Fibroblast of skin of back (primary cell): ENCODE measurements at regions not wholly inside any gene's neighbourhood (a gene's known extent, or its start where the extent isn't known, plus 50 kb on each side); places are given as distances from the start of the nearest gene placed in this dataset.

ENCODE experiments used
- DNase-seq: peaks from one replicate; pipeline ENCODE4 v3.0.0-alpha.2; 2013

DNA sequence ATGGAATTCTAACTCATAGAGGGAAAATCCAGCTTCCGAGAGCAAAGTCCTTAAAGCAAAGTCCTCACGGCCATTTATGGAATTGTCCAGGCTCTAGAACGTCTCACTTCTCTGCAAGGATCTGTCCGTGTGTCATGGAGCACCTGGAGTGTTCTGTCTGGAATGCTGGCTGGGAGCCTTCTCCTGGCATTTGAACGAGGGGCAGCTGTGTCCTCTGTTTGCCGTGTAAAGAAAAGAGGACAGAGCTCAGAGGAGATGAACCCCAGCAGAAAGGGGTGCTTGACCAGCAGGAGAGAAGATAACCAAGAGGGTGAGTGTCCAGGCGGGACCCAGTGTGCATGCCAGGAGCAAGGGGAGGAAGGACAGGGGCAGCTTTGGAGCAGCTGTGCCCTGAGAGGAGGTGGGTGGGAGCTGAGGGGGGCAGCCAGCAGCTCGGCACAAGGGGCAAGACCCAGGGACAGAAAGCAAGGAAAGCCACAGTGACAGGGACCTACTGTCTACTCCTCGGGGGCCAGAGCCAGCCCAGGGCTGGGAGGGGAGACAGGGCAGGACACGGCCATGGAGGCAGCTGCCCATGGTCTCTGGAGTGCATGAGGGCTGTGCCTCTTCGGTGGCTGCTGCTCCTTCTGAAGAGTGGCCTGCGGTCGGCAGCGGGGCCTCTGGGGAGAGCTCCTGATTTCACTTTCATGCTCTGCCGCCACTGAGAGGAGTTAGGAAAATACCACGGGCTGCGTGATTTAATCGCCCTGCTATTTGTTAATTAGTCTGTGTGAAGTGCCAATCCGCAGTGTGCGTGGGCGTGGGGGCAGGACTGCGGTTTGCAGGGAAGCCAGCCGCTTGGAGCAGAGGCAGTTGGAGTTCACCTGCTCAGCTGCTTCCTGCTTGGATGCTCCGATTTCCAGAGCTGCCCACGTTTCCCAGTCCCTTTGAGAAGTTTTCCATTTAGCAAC, 149.3 kb upstream of the SHH start:
- peak; percentile 47 for DNase-seq

DNA sequence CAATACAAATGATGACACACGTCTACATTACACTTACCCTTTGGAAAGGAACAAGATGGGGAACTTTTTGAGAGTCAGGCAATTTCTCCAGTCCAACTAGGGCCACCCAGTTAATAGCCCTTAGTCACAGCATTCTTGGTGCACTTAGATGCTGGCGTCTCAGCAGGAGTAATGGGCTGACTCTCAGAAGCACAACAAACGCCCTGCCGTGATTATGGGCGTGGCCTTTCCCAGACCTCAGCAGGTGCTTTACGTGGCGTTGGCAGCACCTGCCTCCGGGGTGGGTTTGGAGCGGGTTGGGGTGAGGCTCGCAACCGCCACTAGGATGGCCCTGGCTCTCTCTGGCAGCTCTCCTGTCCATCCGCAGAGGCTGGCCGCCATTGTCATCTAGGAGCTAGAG, 147.6 kb upstream of the SHH start:
- no peak for DNase-seq

DNA sequence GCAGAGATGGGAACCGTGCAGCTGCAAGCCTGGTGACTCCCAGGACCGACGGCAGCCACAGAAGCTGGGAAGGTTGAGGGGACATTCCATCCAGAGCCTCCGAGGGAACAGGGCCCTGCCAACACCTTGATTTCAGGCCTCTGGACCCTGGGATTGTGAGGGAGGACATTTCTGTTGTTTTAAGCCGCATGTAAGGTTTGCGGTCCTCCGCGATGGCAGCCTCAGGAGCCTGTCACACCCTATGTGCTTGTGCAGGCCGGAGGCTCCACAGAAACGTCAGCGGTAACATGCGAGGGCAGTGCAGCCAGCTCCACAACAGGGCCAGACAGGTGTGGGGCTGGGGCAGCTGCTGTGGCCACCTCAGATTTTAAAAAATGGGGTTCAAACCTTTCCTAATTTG, 144.7 kb upstream of the SHH start:
- DNase-seq, result no peak

DNA sequence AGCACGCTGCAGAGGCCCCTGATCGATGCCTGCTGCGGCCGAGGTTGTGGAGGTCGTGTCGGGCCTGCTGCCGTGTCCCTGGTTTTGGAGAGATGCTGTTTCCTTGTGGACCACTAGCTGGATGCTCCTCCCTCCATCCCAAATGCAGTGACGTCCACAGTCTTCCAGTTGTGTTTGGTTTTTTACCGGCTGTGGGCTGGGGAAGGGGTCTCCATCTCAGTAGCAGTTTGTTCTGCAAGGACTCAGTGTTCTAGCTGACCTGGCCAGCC, 143.0 kb upstream of the SHH start:
- DNase-seq, result no peak

DNA sequence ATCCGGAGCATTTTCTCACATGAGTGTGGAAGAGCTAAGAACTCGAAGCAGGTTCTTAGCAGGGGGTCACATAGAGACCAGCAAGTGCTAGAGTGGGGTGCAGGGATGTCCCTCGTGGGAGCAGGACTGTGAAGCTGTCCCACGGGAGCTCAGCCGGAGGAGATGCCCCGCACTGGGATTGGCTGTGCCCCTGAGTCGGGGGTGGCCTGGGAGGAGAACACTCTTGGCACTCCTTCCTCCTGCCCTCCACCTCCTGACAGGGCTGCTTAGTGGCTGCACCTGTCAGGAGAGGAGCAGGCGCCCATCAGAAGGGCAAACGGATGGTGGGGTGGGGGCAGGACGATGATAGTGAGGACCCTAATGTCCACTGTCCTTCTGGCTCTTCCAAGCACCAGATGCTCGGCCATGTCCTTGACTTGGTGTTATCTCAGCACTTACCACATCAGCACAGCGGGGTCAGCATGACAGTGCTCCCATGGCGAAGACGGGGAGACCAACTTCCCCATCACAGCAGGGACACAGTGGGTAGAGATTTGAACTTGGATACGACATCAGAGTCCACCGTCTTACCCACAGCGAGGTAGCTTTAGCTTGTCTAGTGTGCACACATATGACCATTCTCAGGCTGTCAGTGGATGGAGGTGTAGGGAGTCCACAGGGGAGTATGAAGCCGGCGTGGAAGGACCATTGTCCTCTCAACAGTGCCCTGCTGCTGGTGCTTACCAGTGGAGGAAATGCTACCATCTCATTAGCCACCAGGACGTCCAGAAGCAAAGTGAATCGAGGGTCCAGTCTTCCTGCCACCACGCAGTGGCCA, 142.5 kb upstream of the SHH start:
- DNase-seq, result no peak

DNA sequence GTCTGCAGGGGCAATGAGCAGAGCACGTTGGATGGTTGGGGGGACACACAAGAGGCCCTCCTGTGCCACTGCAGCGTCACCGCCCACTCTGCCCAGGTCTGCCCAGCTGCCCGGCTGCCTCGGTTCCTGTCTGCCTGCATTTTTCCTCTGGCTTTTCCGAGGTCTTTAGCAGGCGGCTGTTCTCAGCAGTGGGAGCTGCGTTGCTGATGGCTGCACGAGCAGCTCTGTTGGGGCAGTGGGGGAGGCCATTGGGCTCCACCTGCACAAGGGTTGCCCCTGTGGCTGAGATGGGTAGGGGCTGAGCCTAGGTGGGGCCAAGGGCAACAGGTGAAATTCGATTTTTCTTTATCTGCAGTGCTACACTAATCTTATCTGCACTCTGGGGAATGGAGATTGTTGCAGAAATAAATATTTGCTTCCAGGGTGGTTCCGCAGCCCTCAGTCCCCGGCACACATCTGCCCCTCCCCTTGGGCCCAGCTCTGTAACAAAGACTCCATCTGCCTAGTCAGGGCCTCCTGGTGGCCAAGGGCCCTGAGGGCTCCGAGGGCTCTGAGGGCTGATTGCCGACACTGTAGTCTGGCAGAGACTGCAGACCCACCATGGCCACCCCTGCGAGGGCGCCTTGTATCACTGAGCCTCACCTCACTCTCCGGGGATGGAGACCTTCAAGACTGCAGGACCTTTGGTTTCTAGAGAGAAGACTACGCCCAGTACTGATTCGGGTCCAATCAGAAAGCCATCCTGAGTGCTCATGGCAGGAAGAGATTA, 141.7 kb upstream of the SHH start:
- DNase-seq, result no peak

DNA sequence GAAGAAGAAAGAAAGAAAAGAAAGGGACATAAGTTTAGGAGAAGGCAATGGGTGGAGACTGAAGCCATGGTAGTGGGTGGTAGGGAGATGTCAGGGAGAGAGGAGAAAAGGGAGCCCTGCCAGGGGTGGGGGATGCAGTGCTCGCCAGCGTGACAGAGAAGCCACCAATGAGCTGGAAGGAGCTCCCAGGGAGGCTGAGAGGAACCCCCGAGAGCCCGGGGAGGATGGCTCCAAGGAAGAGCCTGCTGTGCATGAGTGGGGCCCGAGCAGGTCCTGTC, 141.2 kb upstream of the SHH start:
- DNase-seq, result no peak

DNA sequence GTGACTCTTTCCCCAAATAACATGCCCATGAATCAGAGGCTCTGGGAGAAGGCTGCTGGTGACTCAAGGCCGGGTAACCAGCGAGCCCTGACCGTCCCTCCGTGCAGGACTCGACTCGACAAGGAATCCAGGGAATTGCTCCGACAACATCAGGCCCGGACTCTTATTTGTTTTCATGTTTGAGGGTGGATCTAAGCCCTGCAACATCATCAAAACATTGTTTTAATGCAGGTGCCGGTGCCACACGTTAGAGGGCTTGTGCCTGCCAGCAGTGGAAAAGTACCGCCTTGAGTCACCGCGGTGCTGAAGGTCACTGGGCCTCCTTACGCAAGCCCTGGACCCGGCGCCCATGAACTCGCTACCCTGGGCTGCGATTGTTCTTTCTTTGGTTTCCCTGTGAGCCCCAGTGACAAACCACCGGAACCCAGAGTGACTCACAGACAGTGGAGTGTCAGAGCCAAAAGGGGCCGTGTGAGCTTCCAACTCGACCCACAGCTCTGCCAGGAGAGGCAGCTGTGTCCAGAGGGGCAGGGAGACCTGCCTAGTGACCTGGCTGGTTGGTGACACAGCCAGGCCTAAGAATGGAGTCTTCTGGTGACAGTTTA, 139.4 kb upstream of the SHH start:
- peak; percentile 98 for DNase-seq

DNA sequence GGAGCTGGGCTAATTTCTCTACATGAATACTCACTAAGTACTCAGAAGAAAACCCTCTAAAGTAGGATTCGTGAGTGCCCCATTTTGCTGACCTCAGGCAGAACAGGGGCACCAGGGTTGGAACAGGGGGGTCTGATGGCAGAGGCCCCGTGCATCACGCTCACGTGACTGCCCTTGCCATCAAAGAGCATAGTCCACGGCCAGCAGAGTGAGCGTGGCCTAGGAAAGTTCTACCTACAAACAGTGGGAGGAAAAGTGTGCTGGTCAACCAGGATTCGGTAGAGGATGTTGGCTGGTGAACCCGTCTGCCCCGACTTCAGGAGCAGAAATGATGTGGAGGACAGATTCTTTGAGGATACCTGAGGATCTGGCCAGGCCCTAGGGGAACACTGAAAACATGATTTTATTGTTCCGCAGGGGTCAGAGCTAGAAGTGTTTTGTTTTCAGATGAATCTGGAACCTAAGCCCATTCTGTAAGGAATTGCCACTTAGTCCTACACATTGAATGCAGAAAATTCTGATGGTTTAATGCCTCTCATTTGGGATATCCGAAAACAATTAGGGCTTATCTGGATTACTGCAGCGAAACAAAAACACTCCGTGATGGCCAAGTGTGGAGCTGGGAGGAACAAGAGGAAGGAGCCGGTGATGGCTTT, 138.8 kb upstream of the SHH start:
- DNase-seq, result no peak

DNA sequence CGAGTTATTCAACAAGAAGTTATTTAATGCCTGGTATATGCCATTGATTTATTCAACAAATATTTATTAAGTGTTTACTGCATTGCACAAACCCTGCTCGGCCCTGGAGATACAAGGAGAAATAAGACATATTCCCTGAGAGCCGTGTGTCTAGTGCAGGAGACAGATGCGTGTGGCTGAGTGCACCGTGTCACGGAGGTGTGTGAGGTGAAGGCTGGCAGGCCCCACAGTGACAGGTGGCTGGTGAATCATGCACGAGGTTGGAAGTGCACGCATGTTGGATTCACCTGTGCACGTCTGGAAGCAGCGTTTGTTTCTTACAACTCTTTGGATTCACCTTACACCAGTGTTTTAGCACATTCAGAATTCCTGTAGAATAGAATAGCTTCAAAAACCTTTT, 136.6 kb upstream of the SHH start:
- DNase-seq, result no peak

DNA sequence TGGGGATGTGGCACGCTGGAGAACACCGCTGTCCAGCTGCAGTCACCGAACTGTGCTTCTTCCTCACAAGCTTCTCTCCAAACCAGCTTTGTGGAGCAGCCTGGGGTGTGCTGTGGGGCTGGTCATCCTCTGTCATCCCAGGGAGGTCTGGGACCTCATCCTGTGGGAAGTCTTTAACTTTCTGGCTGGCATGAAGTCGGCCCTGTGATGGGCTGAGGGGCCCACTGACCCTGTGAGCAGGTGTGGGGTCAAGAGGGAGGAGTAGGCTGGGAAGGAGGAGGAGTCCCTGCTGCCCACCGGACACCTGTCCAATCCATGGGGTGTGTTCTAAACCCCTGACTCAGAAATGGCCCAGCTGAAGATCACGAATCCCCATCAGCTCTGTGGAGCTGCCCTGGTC, 136.2 kb upstream of the SHH start:
- no peak for DNase-seq

DNA sequence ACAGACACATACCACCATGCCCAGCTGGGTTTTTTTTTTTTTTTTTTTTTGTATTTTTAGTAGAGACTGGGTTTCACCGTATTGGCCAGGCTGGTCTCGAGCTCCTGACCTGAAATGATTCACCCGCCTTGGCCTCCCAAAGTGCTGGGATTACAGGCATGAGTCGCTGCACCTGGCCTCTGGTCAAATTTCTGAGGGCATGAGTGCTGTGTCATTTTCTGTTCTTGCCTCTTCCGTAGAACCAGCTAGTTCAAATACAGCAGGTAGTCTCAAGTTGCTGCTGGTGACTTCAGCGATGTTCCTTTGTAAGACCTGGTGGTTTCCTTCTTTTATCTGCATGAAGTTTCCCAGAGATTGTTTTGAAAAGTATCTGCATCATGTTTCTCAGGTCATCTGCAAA, 134.8 kb upstream of the SHH start:
- DNase-seq, result peak; percentile 70

DNA sequence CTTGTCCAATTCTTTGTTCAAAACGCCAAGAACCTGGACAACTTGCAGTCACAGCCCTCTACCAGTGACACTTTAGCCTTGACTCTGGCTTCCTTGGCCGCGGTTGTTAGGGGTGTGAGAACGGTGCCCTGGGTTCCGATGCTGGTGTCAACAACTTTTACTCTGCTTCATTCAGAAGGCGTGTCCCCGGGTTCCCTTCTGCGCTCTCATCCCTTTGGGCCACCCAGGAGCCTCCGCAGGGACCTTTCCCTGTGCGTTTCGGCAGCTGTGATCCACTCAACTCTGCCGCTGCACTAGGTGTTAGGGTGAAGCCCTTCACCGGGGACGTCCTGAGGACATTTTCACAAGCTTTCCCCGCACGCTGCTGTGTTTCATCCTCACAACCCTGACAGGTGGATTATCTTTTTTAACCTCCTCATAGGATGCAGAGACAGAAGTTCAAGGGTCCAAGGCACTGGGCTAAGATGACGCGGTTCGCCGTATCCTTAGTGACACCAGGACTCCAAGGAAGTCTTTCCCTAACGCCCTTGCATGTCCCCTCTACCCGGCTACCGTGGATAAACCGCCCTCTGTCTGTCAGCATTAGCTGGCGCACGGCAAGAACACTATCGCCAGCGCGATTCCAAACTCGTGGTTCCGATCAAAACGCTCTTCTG, 133.5 kb upstream of the SHH start:
- DNase-seq, result no peak

DNA sequence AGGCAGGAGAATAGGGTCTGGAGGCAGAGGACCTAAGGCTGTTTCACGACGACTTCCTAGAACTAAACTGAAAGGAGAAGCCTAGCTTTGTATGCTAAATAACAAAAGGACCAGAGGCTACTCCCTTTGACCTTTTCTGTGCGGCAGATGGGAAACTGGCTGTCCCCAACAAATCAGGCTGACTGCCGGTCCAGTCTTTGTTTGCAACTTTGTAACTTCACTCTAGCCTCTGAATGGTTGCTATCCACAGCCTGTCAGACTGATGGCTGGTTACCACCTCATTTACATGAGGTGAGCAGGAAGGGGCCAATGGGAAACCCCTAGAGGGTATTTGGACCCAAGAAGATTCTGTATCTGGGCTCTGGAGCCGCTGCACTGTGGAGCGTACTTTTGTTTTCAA, 132.6 kb upstream of the SHH start:
- no peak for DNase-seq

DNA sequence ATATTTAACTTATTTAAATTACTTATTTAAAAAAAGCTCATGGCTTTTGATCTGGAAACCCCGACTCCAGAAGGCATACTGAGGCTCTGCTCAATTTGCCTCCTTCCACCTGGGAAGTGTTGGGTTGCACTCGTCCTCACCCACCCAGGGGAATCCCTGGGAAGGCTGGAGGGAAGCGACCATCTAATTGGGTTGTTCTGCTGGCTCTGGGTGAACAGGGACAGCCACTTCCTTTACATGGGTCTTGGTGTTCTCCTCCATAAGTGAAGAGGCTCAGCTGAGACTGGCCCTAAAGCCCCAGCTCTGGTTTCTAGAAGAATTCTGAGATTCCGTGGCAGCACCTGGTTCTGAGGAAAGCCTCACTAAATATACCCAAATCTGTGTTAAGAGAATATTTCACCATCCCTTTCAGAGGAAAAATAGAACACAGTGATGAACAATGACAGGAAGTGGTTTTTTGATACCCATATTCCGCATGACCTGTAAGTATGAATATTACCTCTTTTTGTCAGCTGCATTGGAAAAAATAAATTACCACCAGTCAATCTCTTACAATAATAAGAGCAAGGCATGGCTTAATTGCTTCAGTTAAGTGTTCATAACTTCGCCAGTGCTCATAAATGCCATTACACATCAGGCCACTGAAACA, 131.1 kb upstream of the SHH start:
- no peak for DNase-seq

DNA sequence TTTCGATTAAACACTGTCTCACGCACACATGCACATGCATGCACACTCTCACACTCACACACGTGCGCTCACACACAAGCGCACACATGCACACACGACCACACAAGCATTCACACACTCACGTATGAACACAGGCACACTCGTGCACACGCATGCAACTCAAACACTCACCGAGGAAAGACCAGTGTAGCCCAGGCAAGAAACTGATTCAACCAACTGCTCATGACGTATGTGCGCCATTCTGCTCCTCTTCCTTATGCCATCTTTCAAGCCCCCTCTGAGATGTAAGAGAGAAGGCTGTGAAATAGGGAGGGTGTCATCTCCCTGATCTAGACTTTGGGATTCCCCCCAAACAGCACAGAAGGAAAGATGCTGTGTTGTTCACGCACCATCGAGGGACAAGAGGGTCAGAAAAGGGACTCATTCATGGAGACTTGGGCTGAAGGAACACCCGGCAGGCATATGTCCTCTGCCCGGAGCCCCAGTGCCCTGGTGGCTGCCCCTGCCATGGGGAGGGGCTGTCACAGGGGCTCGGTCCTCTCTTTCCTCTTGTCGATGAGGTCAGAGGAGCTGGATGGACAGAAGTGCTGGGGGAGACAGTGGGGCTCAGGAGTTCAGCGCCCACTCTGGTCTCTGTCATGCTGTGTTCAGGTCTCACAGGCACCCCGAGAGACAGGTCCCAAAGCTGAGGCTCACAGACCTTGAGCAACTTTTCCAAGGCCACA, 130.1 kb upstream of the SHH start:
- DNase-seq, result no peak

DNA sequence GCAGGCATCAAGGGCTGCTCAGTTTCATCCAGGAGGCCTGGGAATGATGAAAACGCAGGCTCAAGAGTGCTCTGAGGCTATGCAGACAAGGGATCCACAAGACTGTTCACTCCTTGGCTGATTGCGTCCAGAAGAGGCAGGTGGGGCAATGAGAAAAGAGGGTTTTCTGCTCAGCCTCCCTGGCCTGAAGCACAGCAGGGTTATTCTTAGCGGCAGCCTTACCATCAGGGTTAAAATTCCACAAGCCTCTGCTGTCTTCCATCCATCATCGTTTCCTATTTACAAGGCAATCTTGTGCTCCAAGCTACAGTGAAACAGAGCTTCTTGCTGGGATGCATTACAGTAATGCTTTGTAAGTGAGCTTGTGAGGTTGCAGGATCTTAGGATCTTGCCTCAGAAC, 129.4 kb upstream of the SHH start:
- DNase-seq, result no peak

DNA sequence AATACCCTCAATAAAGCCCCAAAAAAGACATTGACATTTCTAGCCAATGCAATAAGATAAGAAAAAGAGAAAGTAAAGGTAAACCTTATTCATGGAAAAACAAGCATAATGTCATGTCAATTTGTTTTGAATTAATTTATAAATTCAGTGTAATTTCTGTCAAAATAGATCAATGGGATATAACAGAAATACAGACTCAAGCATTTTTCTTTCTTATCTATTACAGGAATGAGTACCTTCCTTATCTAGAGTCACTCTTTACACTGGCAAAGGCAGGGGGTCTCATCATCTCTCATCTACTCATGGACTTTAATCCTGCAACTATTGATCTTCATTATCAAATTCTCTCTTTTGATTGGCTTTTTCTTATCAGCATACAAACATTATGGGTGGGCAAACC, 127.1 kb upstream of the SHH start:
- no peak for DNase-seq

DNA sequence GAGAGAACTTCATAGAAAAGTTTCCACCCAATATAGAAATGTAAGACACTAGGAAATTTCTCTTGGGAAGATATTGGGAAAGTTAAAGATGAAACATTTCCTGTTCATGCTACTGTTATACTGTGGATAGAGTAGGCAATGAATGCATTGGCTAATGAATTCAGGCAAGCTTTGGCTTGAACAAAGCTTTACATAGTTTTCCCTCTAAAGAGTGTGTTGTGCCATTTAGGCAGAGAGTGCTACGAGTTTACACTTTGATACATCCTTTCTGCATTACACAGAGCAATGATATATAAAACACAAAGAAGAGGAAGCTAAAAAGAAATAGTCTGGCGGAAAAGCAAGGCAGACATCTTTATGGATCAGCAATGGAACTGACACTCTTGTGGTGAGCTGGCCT, 125.9 kb upstream of the SHH start:
- DNase-seq, result no peak

DNA sequence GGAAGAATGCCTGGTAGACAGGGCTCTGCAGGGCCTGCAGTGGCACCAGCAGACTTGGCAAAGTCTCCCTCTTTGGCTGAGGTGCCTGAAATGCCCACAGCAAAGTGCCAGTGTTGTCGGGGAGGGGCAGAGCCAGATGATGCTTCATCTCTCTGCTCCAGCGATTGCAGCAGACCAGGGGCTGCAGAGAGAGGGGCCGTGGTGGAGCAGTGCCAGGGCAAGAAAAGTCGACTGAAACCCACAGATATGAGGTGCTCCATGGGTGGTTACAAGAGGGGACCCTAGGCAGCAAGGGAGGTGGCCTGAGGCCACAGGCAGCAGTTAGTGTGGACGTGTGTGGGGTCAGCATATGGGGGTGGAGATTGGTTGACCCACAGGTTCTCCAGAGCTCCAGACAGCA, 123.5 kb upstream of the SHH start:
- no peak for DNase-seq

DNA sequence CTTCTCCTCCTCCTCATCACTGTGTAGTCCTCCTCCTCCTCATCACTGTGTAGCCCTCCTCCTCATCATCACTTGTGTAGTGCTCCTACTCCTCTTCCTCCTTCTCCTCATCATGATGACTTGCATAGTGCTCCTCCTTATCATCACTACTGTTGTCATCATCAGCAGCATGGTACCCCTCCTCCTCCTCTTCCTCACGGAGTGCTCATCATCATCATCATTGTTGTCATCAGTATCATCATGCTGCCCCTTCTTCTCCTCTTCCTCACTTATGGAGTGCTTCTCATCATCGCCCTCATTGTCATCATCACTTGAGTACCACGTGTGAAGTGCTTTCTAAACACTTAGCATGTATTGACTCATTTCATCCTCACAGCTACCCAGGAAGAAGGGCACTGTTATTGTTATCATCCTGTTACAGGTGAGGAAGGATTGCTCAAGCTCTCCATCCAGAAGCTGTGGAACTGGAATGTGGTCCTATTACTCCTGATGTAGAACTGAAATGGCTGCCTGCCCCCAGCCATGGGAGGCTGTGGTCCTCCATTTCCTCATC, 122.8 kb upstream of the SHH start:
- DNase-seq, result no peak
